Smooth muscle cell of the brain vasculature (primary cell): ENCODE measurements at regions not wholly inside any gene's neighbourhood (a gene's known extent, or its start where the extent isn't known, plus 50 kb on each side); places are given as distances from the start of the nearest gene placed in this dataset.
"Not testable (repeated sequence)": the region's sequence is repeated elsewhere in the genome, so short reads cannot be mapped to it uniquely, and the experiment has no call there.

ENCODE experiments used
- DNase-seq: peaks from one replicate; pipeline ENCODE4 v3.0.0-alpha.2; 2012; ENCODE audit warnings: low read depth, low spot score

- DNase-seq, result no peak
Measured at GRCh38 chr15:59833366-59833765, 144.2 kb upstream of the BNIP2 start.

GRCh38 chr15:59830873-59831272, 141.8 kb upstream of the BNIP2 start:
- no peak for DNase-seq

GRCh38 chr15:59830098-59830497, 141.0 kb upstream of the BNIP2 start:
- no peak for DNase-seq

- DNase-seq, result no peak
Measured at GRCh38 chr15:59828861-59829260, 139.7 kb upstream of the BNIP2 start.

GRCh38 chr15:59828263-59828662, 139.1 kb upstream of the BNIP2 start:
- no peak for DNase-seq

GRCh38 chr15:59825901-59826300, 136.8 kb upstream of the BNIP2 start:
- no peak for DNase-seq

GRCh38 chr15:59821286-59821685, 132.2 kb upstream of the BNIP2 start:
- DNase-seq, result no peak

- no peak for DNase-seq
Measured at GRCh38 chr15:59819092-59819491, 130.0 kb upstream of the BNIP2 start.

- DNase-seq, result no peak
Measured at GRCh38 chr15:59818336-59818735, 129.2 kb upstream of the BNIP2 start.

GRCh38 chr15:59817834-59818233, 128.7 kb upstream of the BNIP2 start:
- DNase-seq, result no peak

GRCh38 chr15:59817053-59817452, 127.9 kb upstream of the BNIP2 start:
- no peak for DNase-seq

- DNase-seq, result no peak
Measured at GRCh38 chr15:59814409-59814808, 125.3 kb upstream of the BNIP2 start.

- DNase-seq, result no peak
Measured at GRCh38 chr15:59812889-59813288, 123.8 kb upstream of the BNIP2 start.

GRCh38 chr15:59812250-59812870, 123.2 kb upstream of the BNIP2 start:
- no peak for DNase-seq

- DNase-seq, result not testable (repeated sequence)
Measured at GRCh38 chr15:59803293-59803966, 114.3 kb upstream of the BNIP2 start.

GRCh38 chr15:59801649-59802048, 112.5 kb upstream of the BNIP2 start:
- DNase-seq, result no peak

GRCh38 chr15:59798605-59798917, 109.4 kb upstream of the BNIP2 start:
- DNase-seq, result no peak

GRCh38 chr15:59797756-59798604, 108.9 kb upstream of the BNIP2 start:
- no peak for DNase-seq

GRCh38 chr15:59794229-59794886, 105.2 kb upstream of the BNIP2 start:
- DNase-seq, result no peak

- DNase-seq, result no peak
Measured at GRCh38 chr15:59792359-59792758, 103.2 kb upstream of the BNIP2 start.

GRCh38 chr15:59791755-59792154, 102.6 kb upstream of the BNIP2 start:
- no peak for DNase-seq

GRCh38 chr15:59791079-59791478, 102.0 kb upstream of the BNIP2 start:
- DNase-seq, result no peak
